ENCODE measurements at regions not wholly inside any gene's neighbourhood (a gene's known extent, or its start where the extent isn't known, plus 50 kb on each side); places are given as distances from the start of the nearest gene placed in this dataset.
A peak's percentile ranks its signal among the peaks of the same experiment; 100 is the strongest.

DNA sequence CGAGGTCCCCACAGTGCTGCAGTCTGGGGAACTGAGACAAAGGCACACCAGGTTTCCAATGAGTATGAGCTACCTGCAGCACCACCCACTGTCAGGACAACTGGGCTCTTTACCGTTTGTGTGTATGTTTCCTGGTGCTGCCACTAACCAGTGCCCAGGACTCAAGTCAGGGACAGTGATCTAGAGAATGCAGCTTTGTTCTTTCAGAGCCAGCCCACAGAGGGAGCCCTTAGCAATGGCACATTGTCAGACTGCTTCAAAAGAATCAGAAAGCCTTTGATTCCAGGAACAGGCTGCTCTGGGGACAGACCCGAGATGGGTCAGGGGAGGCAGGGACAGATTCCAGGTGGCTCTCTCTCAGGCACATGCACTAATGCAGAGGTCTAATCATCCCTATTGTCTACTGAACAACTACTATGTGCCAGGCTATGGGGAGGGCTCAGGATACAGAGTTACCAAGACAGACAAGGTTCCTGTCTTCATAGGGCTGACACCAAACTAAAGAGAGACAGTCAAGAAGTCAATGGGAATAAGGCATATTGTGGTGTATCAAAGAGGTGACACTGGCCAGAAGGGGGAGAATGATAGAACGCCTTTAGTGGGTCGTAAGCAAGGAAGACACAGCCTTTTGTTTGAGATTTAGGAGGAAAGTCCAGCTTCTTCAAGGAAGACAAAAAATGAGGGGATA, 103.7 kb downstream of the VPREB1 start (continued):
- TF ChIP-seq, protein P1, sequence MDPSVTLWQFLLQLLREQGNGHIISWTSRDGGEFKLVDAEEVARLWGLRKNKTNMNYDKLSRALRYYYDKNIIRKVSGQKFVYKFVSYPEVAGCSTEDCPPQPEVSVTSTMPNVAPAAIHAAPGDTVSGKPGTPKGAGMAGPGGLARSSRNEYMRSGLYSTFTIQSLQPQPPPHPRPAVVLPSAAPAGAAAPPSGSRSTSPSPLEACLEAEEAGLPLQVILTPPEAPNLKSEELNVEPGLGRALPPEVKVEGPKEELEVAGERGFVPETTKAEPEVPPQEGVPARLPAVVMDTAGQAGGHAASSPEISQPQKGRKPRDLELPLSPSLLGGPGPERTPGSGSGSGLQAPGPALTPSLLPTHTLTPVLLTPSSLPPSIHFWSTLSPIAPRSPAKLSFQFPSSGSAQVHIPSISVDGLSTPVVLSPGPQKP (CRISPR knock-in tag; IDR thresholded peaks at IDR 0.05): no peak
- TF ChIP-seq PHB2 (IDR thresholded peaks at IDR 0.05; ENCODE audit: low read depth): no peak
- no peak for TF ChIP-seq XRCC3 (IDR thresholded peaks at IDR 0.05)
- no peak for TF ChIP-seq ZNF140 (CRISPR knock-in tag; IDR thresholded peaks at IDR 0.05)
- peak in 1 of 2 experiments; percentile 19; a peak in 1 of 4 replicates for TF ChIP-seq TEAD1 (CRISPR knock-in tag; IDR thresholded peaks at IDR 0.05)
- TF ChIP-seq, protein P2, sequence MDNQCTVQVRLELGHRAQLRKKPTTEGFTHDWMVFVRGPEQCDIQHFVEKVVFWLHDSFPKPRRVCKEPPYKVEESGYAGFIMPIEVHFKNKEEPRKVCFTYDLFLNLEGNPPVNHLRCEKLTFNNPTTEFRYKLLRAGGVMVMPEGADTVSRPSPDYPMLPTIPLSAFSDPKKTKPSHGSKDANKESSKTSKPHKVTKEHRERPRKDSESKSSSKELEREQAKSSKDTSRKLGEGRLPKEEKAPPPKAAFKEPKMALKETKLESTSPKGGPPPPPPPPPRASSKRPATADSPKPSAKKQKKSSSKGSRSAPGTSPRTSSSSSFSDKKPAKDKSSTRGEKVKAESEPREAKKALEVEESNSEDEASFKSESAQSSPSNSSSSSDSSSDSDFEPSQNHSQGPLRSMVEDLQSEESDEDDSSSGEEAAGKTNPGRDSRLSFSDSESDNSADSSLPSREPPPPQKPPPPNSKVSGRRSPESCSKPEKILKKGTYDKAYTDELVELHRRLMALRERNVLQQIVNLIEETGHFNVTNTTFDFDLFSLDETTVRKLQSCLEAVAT (IDR thresholded peaks at IDR 0.05): no peak
- TF ChIP-seq PTTG1 (tag; IDR thresholded peaks at IDR 0.05; ENCODE audit: low read depth): no peak
- TF ChIP-seq, protein P3, sequence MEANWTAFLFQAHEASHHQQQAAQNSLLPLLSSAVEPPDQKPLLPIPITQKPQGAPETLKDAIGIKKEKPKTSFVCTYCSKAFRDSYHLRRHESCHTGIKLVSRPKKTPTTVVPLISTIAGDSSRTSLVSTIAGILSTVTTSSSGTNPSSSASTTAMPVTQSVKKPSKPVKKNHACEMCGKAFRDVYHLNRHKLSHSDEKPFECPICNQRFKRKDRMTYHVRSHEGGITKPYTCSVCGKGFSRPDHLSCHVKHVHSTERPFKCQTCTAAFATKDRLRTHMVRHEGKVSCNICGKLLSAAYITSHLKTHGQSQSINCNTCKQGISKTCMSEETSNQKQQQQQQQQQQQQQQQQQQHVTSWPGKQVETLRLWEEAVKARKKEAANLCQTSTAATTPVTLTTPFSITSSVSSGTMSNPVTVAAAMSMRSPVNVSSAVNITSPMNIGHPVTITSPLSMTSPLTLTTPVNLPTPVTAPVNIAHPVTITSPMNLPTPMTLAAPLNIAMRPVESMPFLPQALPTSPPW (CRISPR knock-in tag; IDR thresholded peaks at IDR 0.05): no peak
- no peak for TF ChIP-seq THRAP3 (IDR thresholded peaks at IDR 0.05; ENCODE audit: borderline replicate concordance)
- TF ChIP-seq, protein P4, sequence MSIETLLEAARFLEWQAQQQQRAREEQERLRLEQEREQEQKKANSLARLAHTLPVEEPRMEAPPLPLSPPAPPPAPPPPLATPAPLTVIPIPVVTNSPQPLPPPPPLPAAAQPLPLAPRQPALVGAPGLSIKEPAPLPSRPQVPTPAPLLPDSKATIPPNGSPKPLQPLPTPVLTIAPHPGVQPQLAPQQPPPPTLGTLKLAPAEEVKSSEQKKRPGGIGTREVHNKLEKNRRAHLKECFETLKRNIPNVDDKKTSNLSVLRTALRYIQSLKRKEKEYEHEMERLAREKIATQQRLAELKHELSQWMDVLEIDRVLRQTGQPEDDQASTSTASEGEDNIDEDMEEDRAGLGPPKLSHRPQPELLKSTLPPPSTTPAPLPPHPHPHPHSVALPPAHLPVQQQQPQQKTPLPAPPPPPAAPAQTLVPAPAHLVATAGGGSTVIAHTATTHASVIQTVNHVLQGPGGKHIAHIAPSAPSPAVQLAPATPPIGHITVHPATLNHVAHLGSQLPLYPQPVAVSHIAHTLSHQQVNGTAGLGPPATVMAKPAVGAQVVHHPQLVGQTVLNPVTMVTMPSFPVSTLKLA (conservative IDR thresholded peaks at IDR 0.05): no peak
- no peak for TF ChIP-seq TEAD2 (tag; IDR thresholded peaks at IDR 0.05)
- no peak for TF ChIP-seq L3MBTL2 (IDR thresholded peaks at IDR 0.05)
- TF ChIP-seq NCOA6 (IDR thresholded peaks at IDR 0.05): no peak
- no peak for TF ChIP-seq ZFP30 (CRISPR knock-in tag; IDR thresholded peaks at IDR 0.05; ENCODE audit: borderline replicate concordance)
- TF ChIP-seq ASH1L (IDR thresholded peaks at IDR 0.05; ENCODE audit: borderline replicate concordance, low read depth, partially characterized antibody): no peak
- no peak for TF ChIP-seq MTA2 (IDR thresholded peaks at IDR 0.05; ENCODE audit: low read depth)
- TF ChIP-seq KDM2B (CRISPR knock-in tag; IDR thresholded peaks at IDR 0.05): no peak
- TF ChIP-seq, protein P5, sequence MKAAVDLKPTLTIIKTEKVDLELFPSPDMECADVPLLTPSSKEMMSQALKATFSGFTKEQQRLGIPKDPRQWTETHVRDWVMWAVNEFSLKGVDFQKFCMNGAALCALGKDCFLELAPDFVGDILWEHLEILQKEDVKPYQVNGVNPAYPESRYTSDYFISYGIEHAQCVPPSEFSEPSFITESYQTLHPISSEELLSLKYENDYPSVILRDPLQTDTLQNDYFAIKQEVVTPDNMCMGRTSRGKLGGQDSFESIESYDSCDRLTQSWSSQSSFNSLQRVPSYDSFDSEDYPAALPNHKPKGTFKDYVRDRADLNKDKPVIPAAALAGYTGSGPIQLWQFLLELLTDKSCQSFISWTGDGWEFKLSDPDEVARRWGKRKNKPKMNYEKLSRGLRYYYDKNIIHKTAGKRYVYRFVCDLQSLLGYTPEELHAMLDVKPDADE (conservative IDR thresholded peaks at IDR 0.05; ENCODE audit: control insufficient read depth, low read depth, low read length): 0 out of 2 replicates have a peak, but pooled peaks have one; percentile 28
- TF ChIP-seq KLF1 (tag; IDR thresholded peaks at IDR 0.05): 0 out of 2 replicates have a peak, but pooled peaks have one; percentile 18
- TF ChIP-seq, protein P6, sequence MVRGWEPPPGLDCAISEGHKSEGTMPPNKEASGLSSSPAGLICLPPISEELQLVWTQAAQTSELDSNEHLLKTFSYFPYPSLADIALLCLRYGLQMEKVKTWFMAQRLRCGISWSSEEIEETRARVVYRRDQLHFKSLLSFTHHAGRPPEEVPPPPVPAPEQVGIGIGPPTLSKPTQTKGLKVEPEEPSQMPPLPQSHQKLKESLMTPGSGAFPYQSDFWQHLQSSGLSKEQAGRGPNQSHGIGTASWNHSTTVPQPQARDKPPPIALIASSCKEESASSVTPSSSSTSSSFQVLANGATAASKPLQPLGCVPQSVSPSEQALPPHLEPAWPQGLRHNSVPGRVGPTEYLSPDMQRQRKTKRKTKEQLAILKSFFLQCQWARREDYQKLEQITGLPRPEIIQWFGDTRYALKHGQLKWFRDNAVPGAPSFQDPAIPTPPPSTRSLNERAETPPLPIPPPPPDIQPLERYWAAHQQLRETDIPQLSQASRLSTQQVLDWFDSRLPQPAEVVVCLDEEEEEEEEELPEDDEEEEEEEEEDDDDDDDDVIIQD (CRISPR knock-in tag; IDR thresholded peaks at IDR 0.05): 0 out of 2 replicates have a peak, but pooled peaks have one; percentile 17
